ENCODE measurements at regions not wholly inside any gene's neighbourhood (a gene's known extent, or its start where the extent isn't known, plus 50 kb on each side); places are given as distances from the start of the nearest gene placed in this dataset.

DNA sequence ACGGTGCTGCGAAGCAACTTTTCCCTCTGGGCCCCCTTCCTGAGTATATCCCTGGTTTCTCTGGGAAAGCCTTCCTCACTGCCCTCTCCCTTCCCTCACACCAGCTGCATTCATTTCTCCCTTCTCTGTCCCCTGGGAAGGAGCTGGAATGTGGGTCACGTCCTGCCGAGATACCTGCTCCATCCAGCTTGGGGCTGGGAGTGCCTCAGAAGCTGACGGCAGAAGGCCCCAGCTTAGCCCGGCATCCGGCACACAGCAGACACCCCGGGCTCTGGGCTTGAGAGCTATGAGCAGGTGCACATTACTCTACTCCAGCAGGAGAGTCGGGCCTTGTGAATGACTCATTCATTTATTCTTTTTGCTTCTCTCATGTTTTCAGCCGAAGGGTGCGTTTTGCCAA, 170.6 kb downstream of the TEX29 start:
- DNase-seq (ENCODE audit: low spot score), result peak; percentile 19
- peak; percentile 80 for ATAC-seq
- H4K20me1 ChIP-seq (replicated peaks; ENCODE audit: insufficient read depth), result no peaks in the 10 kb centered on the region
- Mint-ChIP-seq H3K4me1 (peaks cover 4% of the 10 kb centered on the region; the same call in 2 of the 3 replicates), H3K36me3 (ENCODE audit: low read depth) (peaks cover 17% of the 10 kb centered on the region; the same call in 2 of the 3 replicates), H3K4me3 (no peak overlapping the region), H3K27ac (no peak overlapping the region), H3K27me3 (ENCODE audit: insufficient read depth, low read depth, poor library complexity) (peaks cover 9% of the 10 kb centered on the region), H3K9me3 (peaks cover 30% of the 10 kb centered on the region)
- H3K27ac ChIP-seq (ENCODE audit: low read depth), result no peak overlapping the region
- no peaks in the 10 kb centered on the region; the same call in 1 of the 2 replicates for H3K36me3 ChIP-seq (ENCODE audit: insufficient read depth)
- no peak overlapping the region for H3K4me3 ChIP-seq
- H3K27me3 ChIP-seq (ENCODE audit: insufficient read depth), result no peaks in the 10 kb centered on the region
- no peak overlapping the region for H3K4me2 ChIP-seq
- H3K4me1 ChIP-seq (ENCODE audit: insufficient read depth), result no peaks in the 10 kb centered on the region
- no peaks in the 10 kb centered on the region for H3F3A ChIP-seq (replicated peaks; ENCODE audit: low read depth)
- no peak for TF ChIP-seq CREB1 (CRISPR knock-in tag; IDR thresholded peaks at IDR 0.05; ENCODE audit: low read depth)
- H2AFZ ChIP-seq, result 0 out of 2 replicates have a peak overlapping the region, but pooled peaks have one; percentile 23
- no peaks in the 10 kb centered on the region for H3K79me2 ChIP-seq (replicated peaks; ENCODE audit: insufficient read depth)
- 0 out of 2 replicates have a peak, but pooled peaks cover 4% of the 10 kb centered on the region for H3K9me2 ChIP-seq (ENCODE audit: insufficient read depth)

DNA sequence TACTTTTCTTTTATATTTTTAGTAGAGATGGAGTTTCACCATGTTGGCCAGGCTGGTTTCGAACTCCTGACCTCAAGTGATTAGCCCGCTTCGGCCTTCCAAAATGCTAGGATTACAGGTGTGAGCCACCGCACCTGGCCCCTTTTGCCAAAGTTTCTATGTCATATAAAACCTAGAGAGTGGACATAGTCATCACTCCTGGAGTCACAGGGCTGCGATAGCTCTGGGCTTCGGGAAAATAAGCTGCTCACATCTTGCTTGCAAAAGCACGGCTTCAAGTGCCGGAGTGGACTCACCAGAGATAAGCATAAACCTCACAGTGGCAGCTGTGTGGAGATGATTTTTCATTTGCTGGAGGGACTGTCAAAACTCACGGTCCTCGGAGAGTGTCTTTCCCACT, 171.2 kb downstream of the TEX29 start:
- peaks cover 31% of the 10 kb centered on the region for H3K9me3 Mint-ChIP-seq
- Histone ChIP-seq H3K27me3 (ENCODE audit: insufficient read depth) (no peaks in the 10 kb centered on the region), H3F3A (replicated peaks; ENCODE audit: low read depth) (no peaks in the 10 kb centered on the region), H3K9me2 (ENCODE audit: insufficient read depth) (0 out of 2 replicates have a peak, but pooled peaks cover 4% of the 10 kb centered on the region), H3K4me2 (no peak overlapping the region), H3K4me3 (no peak overlapping the region), H4K20me1 (replicated peaks; ENCODE audit: insufficient read depth) (no peaks in the 10 kb centered on the region), H2AFZ (no peak overlapping the region), H3K79me2 (replicated peaks; ENCODE audit: insufficient read depth) (no peaks in the 10 kb centered on the region), H3K27ac (ENCODE audit: low read depth) (no peak overlapping the region), H3K36me3 (ENCODE audit: insufficient read depth) (no peaks in the 10 kb centered on the region; the same call in 1 of the 2 replicates), H3K4me1 (ENCODE audit: insufficient read depth) (no peaks in the 10 kb centered on the region)
- ATAC-seq (no peak), DNase-seq (ENCODE audit: low spot score) (no peak)
- H3K4me3 Mint-ChIP-seq, result no peak overlapping the region
- H3K36me3 Mint-ChIP-seq (ENCODE audit: low read depth), result peaks cover 12% of the 10 kb centered on the region; the same call in 2 of the 3 replicates
- H3K27me3 Mint-ChIP-seq (ENCODE audit: insufficient read depth, low read depth, poor library complexity), result peaks cover 6% of the 10 kb centered on the region
- H3K27ac Mint-ChIP-seq, result no peak overlapping the region
- peaks cover 4% of the 10 kb centered on the region; the same call in 2 of the 3 replicates for H3K4me1 Mint-ChIP-seq
- TF ChIP-seq STAT1 (IDR thresholded peaks at IDR 0.05; ENCODE audit: unreplicated experiment), result no peak
- no peak for TF ChIP-seq CREB1 (CRISPR knock-in tag; IDR thresholded peaks at IDR 0.05; ENCODE audit: low read depth)
- no peak for TF ChIP-seq ZNF114 (CRISPR knock-in tag; IDR thresholded peaks at IDR 0.05)
- no peak for TF ChIP-seq EZH2 (IDR thresholded peaks at IDR 0.05; ENCODE audit: low read depth, unreplicated experiment)
- TF ChIP-seq, protein P1, sequence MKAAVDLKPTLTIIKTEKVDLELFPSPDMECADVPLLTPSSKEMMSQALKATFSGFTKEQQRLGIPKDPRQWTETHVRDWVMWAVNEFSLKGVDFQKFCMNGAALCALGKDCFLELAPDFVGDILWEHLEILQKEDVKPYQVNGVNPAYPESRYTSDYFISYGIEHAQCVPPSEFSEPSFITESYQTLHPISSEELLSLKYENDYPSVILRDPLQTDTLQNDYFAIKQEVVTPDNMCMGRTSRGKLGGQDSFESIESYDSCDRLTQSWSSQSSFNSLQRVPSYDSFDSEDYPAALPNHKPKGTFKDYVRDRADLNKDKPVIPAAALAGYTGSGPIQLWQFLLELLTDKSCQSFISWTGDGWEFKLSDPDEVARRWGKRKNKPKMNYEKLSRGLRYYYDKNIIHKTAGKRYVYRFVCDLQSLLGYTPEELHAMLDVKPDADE (IDR thresholded peaks at IDR 0.05), result no peak
- TF ChIP-seq REST (IDR thresholded peaks at IDR 0.05; ENCODE audit: unreplicated experiment), result no peak
- no peak for TF ChIP-seq POLR2AphosphoS5 (IDR thresholded peaks at IDR 0.05; ENCODE audit: low read depth)
- TF ChIP-seq EZH2phosphoT487 (IDR thresholded peaks at IDR 0.05; ENCODE audit: unreplicated experiment), result no peak
- no peak for TF ChIP-seq NANOG (IDR thresholded peaks at IDR 0.05; ENCODE audit: borderline replicate concordance)
- TF ChIP-seq ZNF462 (CRISPR knock-in tag; IDR thresholded peaks at IDR 0.05), result no peak
- no peak for TF ChIP-seq JUNB (IDR thresholded peaks at IDR 0.05; ENCODE audit: unreplicated experiment)
- TF ChIP-seq ZNF331 (CRISPR knock-in tag; IDR thresholded peaks at IDR 0.05; ENCODE audit: low read depth), result no peak

All from GM23338 (cell line).